ENCODE measurements at regions not wholly inside any gene's neighbourhood (a gene's known extent, or its start where the extent isn't known, plus 50 kb on each side); places are given as distances from the start of the nearest gene placed in this dataset.

GRCh38 chr6:166087852-166088251, 79.8 kb downstream of the TBXT start:
- TF ChIP-seq CTCF (IDR thresholded peaks at IDR 0.05; ENCODE audit: low read depth, low read length) (no peak), EZH2phosphoT487 (IDR thresholded peaks at IDR 0.05; ENCODE audit: low read depth) (no peak)

Data from OCI-LY3 (cell line).